Frontal cortex (tissue), 3 donors: ENCODE measurements at regions not wholly inside any gene's neighbourhood (a gene's known extent, or its start where the extent isn't known, plus 50 kb on each side); places are given as distances from the start of the nearest gene placed in this dataset.

Experiments used
- DNase-seq, 2 donors: peaks; one replicate each; pipeline ENCODE4 v3.0.0; 2012; ENCODE audit warnings: low spot score in 2 of 2
- FAIRE-seq: peaks from 2 replicates; lab custom pipeline; 2012; peaks lifted over from hg19 to GRCh38; lab: Jason Lieb, UNC
- donor health status: control.
- donor health status: control.
- donor health status: control.

GRCh38 chr6:105587349-105588122 is 184.7 kb upstream of the PREP start:
- DNase-seq (no peak), FAIRE-seq (no peak)

- DNase-seq (no peak), FAIRE-seq (no peak)
Observed at GRCh38 chr6:105578179-105578707, 175.4 kb upstream of the PREP start.

- FAIRE-seq, result no peak
Observed at GRCh38 chr6:105573556-105573955, 170.7 kb upstream of the PREP start.

GRCh38 chr6:105573138-105573537 is 170.3 kb upstream of the PREP start:
- DNase-seq (no peak), FAIRE-seq (no peak)

More at GRCh38 chr6:105573556-105573955, 170.7 kb upstream of the PREP start:
- DNase-seq, result no peak

- FAIRE-seq, result no peak
- DNase-seq, result no peak
Observed at GRCh38 chr6:105570416-105570815, 167.5 kb upstream of the PREP start.

GRCh38 chr6:105569706-105570105 is 166.8 kb upstream of the PREP start:
- FAIRE-seq (no peak), DNase-seq (no peak)

GRCh38 chr6:105568751-105569150 is 165.9 kb upstream of the PREP start:
- DNase-seq (no peak), FAIRE-seq (no peak)

- no peak for FAIRE-seq
- DNase-seq, result no peak
Observed at GRCh38 chr6:105568142-105568541, 165.3 kb upstream of the PREP start.

GRCh38 chr6:105567140-105567539 is 164.3 kb upstream of the PREP start:
- no peak for DNase-seq
- no peak for FAIRE-seq

- DNase-seq (no peak), FAIRE-seq (no peak)
Observed at GRCh38 chr6:105566503-105566902, 163.6 kb upstream of the PREP start.

GRCh38 chr6:105564121-105564902 is 161.4 kb upstream of the PREP start:
- no peak for DNase-seq
- FAIRE-seq, result no peak

- FAIRE-seq, result no peak
- no peak for DNase-seq
Observed at GRCh38 chr6:105562027-105562426, 159.1 kb upstream of the PREP start.

GRCh38 chr6:105561486-105561885 is 158.6 kb upstream of the PREP start:
- DNase-seq (no peak), FAIRE-seq (no peak)

GRCh38 chr6:105560611-105561066 is 157.8 kb upstream of the PREP start:
- FAIRE-seq (no peak), DNase-seq (no peak)

GRCh38 chr6:105557291-105557690 is 154.4 kb upstream of the PREP start:
- FAIRE-seq (no peak), DNase-seq (no peak)

GRCh38 chr6:105553171-105553570 is 150.3 kb upstream of the PREP start:
- FAIRE-seq, result no peak

GRCh38 chr6:105550955-105551620 is 148.2 kb upstream of the PREP start:
- DNase-seq (no peak), FAIRE-seq (no peak)

More at GRCh38 chr6:105553171-105553570, 150.3 kb upstream of the PREP start:
- DNase-seq, result no peak

GRCh38 chr6:105546754-105547153 is 143.9 kb upstream of the PREP start:
- DNase-seq (no peak), FAIRE-seq (no peak)

GRCh38 chr6:105545947-105546731 is 143.3 kb upstream of the PREP start:
- no peak for FAIRE-seq
- no peak for DNase-seq
